Liver (tissue), 3 donors: ENCODE measurements at regions not wholly inside any gene's neighbourhood (a gene's known extent, or its start where the extent isn't known, plus 50 kb on each side); places are given as distances from the start of the nearest gene placed in this dataset.
"Not testable (repeated sequence)": the region's sequence is repeated elsewhere in the genome, so short reads cannot be mapped to it uniquely, and the experiment has no call there.

Experiments used
- CTCF ChIP-seq: fragments of 150-350 bp; IDR thresholded peaks from 2 replicates; pipeline ENCODE4 v1.5.1; 2017; ENCODE audit warnings: improper control_type of control experiment, low read depth, low read length; ENCODE audit not compliant: missing input control
- EGR1 ChIP-seq, 2 donors: IDR thresholded peaks; 2 replicates each; pipeline ENCODE4 v1.6.1; 2016 to 2018; ENCODE audit warnings: antibody characterized with exemption in 2 of 2, low read depth in 2 of 2
- ZBTB33 ChIP-seq: IDR thresholded peaks from 2 replicates; pipeline ENCODE4 v1.6.1; 2016; ENCODE audit warnings: antibody characterized with exemption
- donor health status: healthy.
- donor health status: healthy.

GRCh38 chr4:20062857-20063256, 188.8 kb upstream of the SLIT2 start:
- not testable (repeated sequence) for TF ChIP-seq ZBTB33; CTCF; EGR1 (IDR thresholded peaks at IDR 0.05; ENCODE audit: low read depth in 2 of 2)
